ENCODE measurements at regions not wholly inside any gene's neighbourhood (a gene's known extent, or its start where the extent isn't known, plus 50 kb on each side); places are given as distances from the start of the nearest gene placed in this dataset.

GRCh38 chr10:118522791-118523498 is 72.5 kb downstream of the PRLHR start:
- CTCF ChIA-PET, result interaction anchor here (0.6 to 1.8 kb wide), 3 partner anchors 20 to 622 kb away, joined by 3 to 6 read pairs (median 3); no protein-coding TSS in a partner anchor
- Histone ChIP-seq H3K27me3 (ENCODE audit: control insufficient read depth, insufficient read depth, low read length) (no peaks in the 10 kb centered on the region), H3K4me3 (ENCODE audit: low read depth, low read length) (no peak overlapping the region), H3K36me3 (ENCODE audit: control insufficient read depth, insufficient read depth, low read length) (no peaks in the 10 kb centered on the region)
- DNase-seq (ENCODE audit: low read depth), result no peak
- TF ChIP-seq CTCF (IDR thresholded peaks at IDR 0.05; ENCODE audit: insufficient read depth, low read depth, low read length), result no peak
- POLR2A ChIA-PET, result no interaction called here

- DNase-seq (ENCODE audit: low read depth), result no peak
- ChIA-PET CTCF (no interaction called here), POLR2A (no interaction called here)
- no peaks in the 10 kb centered on the region for H3K36me3 ChIP-seq (ENCODE audit: control insufficient read depth, insufficient read depth, low read length)
- no peak overlapping the region for H3K4me3 ChIP-seq (ENCODE audit: low read depth, low read length)
- no peak for TF ChIP-seq CTCF (IDR thresholded peaks at IDR 0.05; ENCODE audit: insufficient read depth, low read depth, low read length)
- no peaks in the 10 kb centered on the region for H3K27me3 ChIP-seq (ENCODE audit: control insufficient read depth, insufficient read depth, low read length)
Measured at GRCh38 chr10:118521415-118522117, 73.9 kb downstream of the PRLHR start.

- H3K27me3 ChIP-seq (ENCODE audit: control insufficient read depth, insufficient read depth, low read length), result no peaks in the 10 kb centered on the region
- no peak for DNase-seq (ENCODE audit: low read depth)
- ChIA-PET POLR2A (no interaction called here), CTCF (no interaction called here)
- no peak for TF ChIP-seq CTCF (IDR thresholded peaks at IDR 0.05; ENCODE audit: insufficient read depth, low read depth, low read length)
- no peaks in the 10 kb centered on the region for H3K36me3 ChIP-seq (ENCODE audit: control insufficient read depth, insufficient read depth, low read length)
- no peak overlapping the region for H3K4me3 ChIP-seq (ENCODE audit: low read depth, low read length)
Measured at GRCh38 chr10:118520116-118520742, 75.2 kb downstream of the PRLHR start.

- DNase-seq (ENCODE audit: low read depth), result no peak
- Histone ChIP-seq H3K27me3 (ENCODE audit: control insufficient read depth, insufficient read depth, low read length) (no peaks in the 10 kb centered on the region), H3K36me3 (ENCODE audit: control insufficient read depth, insufficient read depth, low read length) (no peaks in the 10 kb centered on the region), H3K4me3 (ENCODE audit: low read depth, low read length) (no peak overlapping the region)
- CTCF ChIA-PET, result no interaction called here
- TF ChIP-seq CTCF (IDR thresholded peaks at IDR 0.05; ENCODE audit: insufficient read depth, low read depth, low read length), result no peak
- POLR2A ChIA-PET, result no interaction called here
Measured at GRCh38 chr10:118518095-118518494, 77.4 kb downstream of the PRLHR start.

- CTCF ChIA-PET, result no interaction called here
- no peak for DNase-seq (ENCODE audit: low read depth)
- Histone ChIP-seq H3K36me3 (ENCODE audit: control insufficient read depth, insufficient read depth, low read length) (no peaks in the 10 kb centered on the region), H3K4me3 (ENCODE audit: low read depth, low read length) (no peak overlapping the region), H3K27me3 (ENCODE audit: control insufficient read depth, insufficient read depth, low read length) (no peaks in the 10 kb centered on the region)
- TF ChIP-seq CTCF (IDR thresholded peaks at IDR 0.05; ENCODE audit: insufficient read depth, low read depth, low read length), result no peak
- POLR2A ChIA-PET, result no interaction called here
Measured at GRCh38 chr10:118516716-118517115, 78.7 kb downstream of the PRLHR start.
